CD14-positive monocyte (primary cell): ENCODE measurements at regions not wholly inside any gene's neighbourhood (a gene's known extent, or its start where the extent isn't known, plus 50 kb on each side); places are given as distances from the start of the nearest gene placed in this dataset.

Source experiments
- DNase-seq, 3 donors: peaks; one replicate each; pipeline ENCODE4 v3.0.0-alpha.2; 2011 to 2022
- H2AFZ ChIP-seq: 2 replicates; pipeline ENCODE4 v1.6.0; 2012; ENCODE audit warnings: mild to moderate bottlenecking, low read depth, low read length, inconsistent platforms; ENCODE audit not compliant: insufficient read depth, poor library complexity, severe bottlenecking
- H3K27ac ChIP-seq, 2 donors: 1 replicate in 1 of 2; 2 replicates in 1 of 2; pipeline ENCODE4 v1.5.1; 2012 to 2013; ENCODE audit warnings: low read length in 2 of 2, control low read depth in 1 of 2, inconsistent platforms in 1 of 2, low read depth in 1 of 2, mild to moderate bottlenecking in 1 of 2
- H3K27me3 ChIP-seq, 2 donors: one replicate each; pipeline versions ENCODE4 v1.6.0 to v1.6.1; 2011 to 2013; ENCODE audit warnings: low read length in 2 of 2; ENCODE audit not compliant: control insufficient read depth in 2 of 2, insufficient read depth in 2 of 2
- H3K36me3 ChIP-seq, 2 donors: replicated peaks in 1 of 2; 1 replicate in 1 of 2; 2 replicates in 1 of 2; pipeline versions ENCODE4 v1.5.1 to v1.6.1; 2012 to 2013; ENCODE audit warnings: low read length in 2 of 2, control low read depth in 1 of 2, inconsistent platforms in 1 of 2, mild to moderate bottlenecking in 1 of 2; ENCODE audit not compliant: insufficient read depth in 2 of 2, control insufficient read depth in 1 of 2
- H3K4me1 ChIP-seq, 2 donors: 1 replicate in 1 of 2; 2 replicates in 1 of 2; pipeline versions ENCODE4 v1.5.1 to v1.6.1; 2012 to 2013; ENCODE audit warnings: low read length in 2 of 2, control low read depth in 1 of 2, inconsistent platforms in 1 of 2, mild to moderate bottlenecking in 1 of 2, moderate library complexity in 1 of 2; ENCODE audit not compliant: insufficient read depth in 2 of 2, control insufficient read depth in 1 of 2
- H3K4me2 ChIP-seq: replicated peaks from 2 replicates; pipeline ENCODE3; 2012; ENCODE audit warnings: low read length, moderate library complexity, mild to moderate bottlenecking; ENCODE audit not compliant: poor library complexity, severe bottlenecking; ENCODE audit errors: extremely low read depth
- H3K4me3 ChIP-seq, 3 experiments: fragments of 200-600 bp in 1 of 3; sonication (generic) in 1 of 3; replicated peaks in 1 of 3; 1 replicate in 2 of 3; 2 replicates in 1 of 3; pipeline ENCODE4 v1.5.1; 2011 to 2013; ENCODE audit warnings: low read length in 3 of 3, mild to moderate bottlenecking in 3 of 3, control low read depth in 2 of 3, low read depth in 2 of 3, inconsistent platforms in 1 of 3, moderate library complexity in 1 of 3
- H3K79me2 ChIP-seq: 2 replicates; pipeline ENCODE4 v1.6.0; 2012; ENCODE audit warnings: mild to moderate bottlenecking, control low read depth, inconsistent platforms, low read length, moderate library complexity; ENCODE audit not compliant: insufficient read depth
- H3K9ac ChIP-seq: 2 replicates; pipeline ENCODE4 v1.6.0; 2017; ENCODE audit warnings: low read length, mild to moderate bottlenecking; ENCODE audit not compliant: insufficient read depth, poor library complexity, severe bottlenecking
- H3K9me3 ChIP-seq, 2 donors: replicated peaks in 1 of 2; 1 replicate in 1 of 2; 2 replicates in 1 of 2; pipeline versions ENCODE4 v1.5.1 to v1.6.1; 2012 to 2013; ENCODE audit warnings: low read length in 2 of 2, control low read depth in 1 of 2; ENCODE audit not compliant: control insufficient read depth in 1 of 2, insufficient read depth in 1 of 2
- H4K20me1 ChIP-seq: 2 replicates; pipeline ENCODE4 v1.6.0; 2012; ENCODE audit warnings: mild to moderate bottlenecking, low read length, control low read depth, moderate library complexity; ENCODE audit not compliant: insufficient read depth
- H3K27ac Mint-ChIP-seq, 7 donors: one replicate each; pipeline ENCODE4 v1.8.0; 2020; ENCODE audit warnings: mild to moderate bottlenecking in 7 of 7, mixed read lengths in 7 of 7, moderate library complexity in 6 of 7, inconsistent platforms in 2 of 7
- H3K27me3 Mint-ChIP-seq, 3 donors: one replicate each; pipeline ENCODE4 v1.8.0; 2021 to 2022; ENCODE audit warnings: low read depth in 3 of 3, mild to moderate bottlenecking in 3 of 3, mixed read lengths in 3 of 3, moderate library complexity in 3 of 3, inconsistent platforms in 1 of 3
- H3K36me3 Mint-ChIP-seq, 2 donors: one replicate each; pipeline ENCODE4 v1.8.0; 2020; ENCODE audit warnings: mixed read lengths in 2 of 2, inconsistent platforms in 1 of 2, mild to moderate bottlenecking in 1 of 2
- H3K4me1 Mint-ChIP-seq: one replicate; pipeline ENCODE4 v1.8.0; 2020; ENCODE audit warnings: mild to moderate bottlenecking, mixed read lengths
- H3K4me3 Mint-ChIP-seq, 2 donors: one replicate each; pipeline ENCODE4 v1.8.0; 2020; ENCODE audit warnings: mild to moderate bottlenecking in 2 of 2, mixed read lengths in 2 of 2, moderate library complexity in 1 of 2
- H3K9me3 Mint-ChIP-seq, 7 donors: one replicate each; pipeline ENCODE4 v1.8.0; 2020 to 2022; ENCODE audit warnings: mixed read lengths in 7 of 7, mild to moderate bottlenecking in 6 of 7, moderate library complexity in 6 of 7, inconsistent platforms in 2 of 7
- WGBS: methylation state at CpG from one replicate; pipeline ENCODE4 v1.1.5; 2013; ENCODE audit warnings: missing lambda C conversion rate; ENCODE audit not compliant: insufficient coverage; 5-methylcytosine and 5-hydroxymethylcytosine counted together
- intact Hi-C, 2 donors: fragments of 100-400 bp; cut with micrococcal nuclease; formaldehyde crosslinking; loops; one replicate each; pipeline versions ENCODE4 v1.15.0 to v1.15.1; 2023
- TF ChIP-seq, protein P1 (sequence below): fragments of 200-600 bp; IDR thresholded peaks from one replicate; pipeline ENCODE4 v1.8.0; 2022; ENCODE audit warnings: antibody characterized with exemption, mild to moderate bottlenecking

DNA sequence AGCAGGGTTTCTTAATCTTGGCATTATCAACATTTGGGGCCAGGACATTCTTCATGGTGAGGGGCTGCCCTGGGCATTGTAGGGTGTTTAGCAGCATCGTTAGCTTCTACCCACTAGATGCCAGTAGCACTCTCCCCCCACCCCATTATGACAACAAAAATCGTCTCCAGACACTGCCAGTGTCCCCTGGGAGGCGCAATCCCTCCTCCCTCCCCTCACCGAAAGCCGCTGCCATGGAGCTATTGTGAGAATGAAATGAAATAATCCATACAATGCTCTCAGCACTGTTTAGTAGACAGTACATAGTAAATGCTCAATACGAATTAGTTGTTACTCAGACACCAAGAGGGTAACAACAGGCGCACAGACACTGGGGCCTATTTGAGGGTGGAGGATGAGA lies 502.9 kb downstream of the NPIPA7 start:
- Histone ChIP-seq H3K9me3 (no peaks in the 10 kb centered on the region), H3K9ac (no peak overlapping the region), H3K36me3 (no peaks in the 10 kb centered on the region), H3K4me1 (no peaks in the 10 kb centered on the region), H3K79me2 (no peaks in the 10 kb centered on the region), H3K27me3 (no peaks in the 10 kb centered on the region), H3K4me2 (no peak overlapping the region), H3K27ac (no peak overlapping the region), H2AFZ (no peak overlapping the region), H4K20me1 (no peaks in the 10 kb centered on the region), H3K4me3 (no peak overlapping the region)
- Mint-ChIP-seq H3K4me3 (no peak overlapping the region), H3K4me1 (no peaks in the 10 kb centered on the region), H3K9me3 (peaks cover 0 to 3% (median 0%) of the 10 kb centered on the region in 7 donors), H3K27ac (no peak overlapping the region), H3K27me3 (peaks cover 0 to 3% (median 3%) of the 10 kb centered on the region in 3 donors), H3K36me3 (no peaks in the 10 kb centered on the region)
- WGBS: no CpG with 5 or more reads among the region's 7 CpGs
- intact Hi-C loops: no loop called here
- TF ChIP-seq, protein P1, sequence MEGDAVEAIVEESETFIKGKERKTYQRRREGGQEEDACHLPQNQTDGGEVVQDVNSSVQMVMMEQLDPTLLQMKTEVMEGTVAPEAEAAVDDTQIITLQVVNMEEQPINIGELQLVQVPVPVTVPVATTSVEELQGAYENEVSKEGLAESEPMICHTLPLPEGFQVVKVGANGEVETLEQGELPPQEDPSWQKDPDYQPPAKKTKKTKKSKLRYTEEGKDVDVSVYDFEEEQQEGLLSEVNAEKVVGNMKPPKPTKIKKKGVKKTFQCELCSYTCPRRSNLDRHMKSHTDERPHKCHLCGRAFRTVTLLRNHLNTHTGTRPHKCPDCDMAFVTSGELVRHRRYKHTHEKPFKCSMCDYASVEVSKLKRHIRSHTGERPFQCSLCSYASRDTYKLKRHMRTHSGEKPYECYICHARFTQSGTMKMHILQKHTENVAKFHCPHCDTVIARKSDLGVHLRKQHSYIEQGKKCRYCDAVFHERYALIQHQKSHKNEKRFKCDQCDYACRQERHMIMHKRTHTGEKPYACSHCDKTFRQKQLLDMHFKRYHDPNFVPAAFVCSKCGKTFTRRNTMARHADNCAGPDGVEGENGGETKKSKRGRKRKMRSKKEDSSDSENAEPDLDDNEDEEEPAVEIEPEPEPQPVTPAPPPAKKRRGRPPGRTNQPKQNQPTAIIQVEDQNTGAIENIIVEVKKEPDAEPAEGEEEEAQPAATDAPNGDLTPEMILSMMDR: no peak
- DNase-seq: no peak

- DNase-seq: no peak
- Histone ChIP-seq H3K9me3 (no peaks in the 10 kb centered on the region), H2AFZ (no peak overlapping the region), H3K9ac (no peak overlapping the region), H3K4me2 (no peak overlapping the region), H3K27ac (no peak overlapping the region), H4K20me1 (no peaks in the 10 kb centered on the region), H3K4me3 (no peak overlapping the region), H3K79me2 (no peaks in the 10 kb centered on the region), H3K4me1 (no peaks in the 10 kb centered on the region), H3K36me3 (no peaks in the 10 kb centered on the region), H3K27me3 (no peaks in the 10 kb centered on the region)
- H3K4me1 Mint-ChIP-seq: no peaks in the 10 kb centered on the region
- H3K9me3 Mint-ChIP-seq: peaks cover 0 to 3% (median 0%) of the 10 kb centered on the region in 7 donors
- H3K36me3 Mint-ChIP-seq: no peaks in the 10 kb centered on the region
- TF ChIP-seq, protein P1: no peak
- peaks cover 0 to 3% (median 3%) of the 10 kb centered on the region in 3 donors for H3K27me3 Mint-ChIP-seq
- no peak overlapping the region for H3K4me3 Mint-ChIP-seq
- intact Hi-C loops: no loop called here
- WGBS: no CpG with 5 or more reads among the region's 3 CpGs
- H3K27ac Mint-ChIP-seq: no peak overlapping the region
These were observed 503.8 kb downstream of the NPIPA7 start for GRCh38 chr16:16882766-16883165.
